T-cell (primary cell): ENCODE measurements at regions not wholly inside any gene's neighbourhood (a gene's known extent, or its start where the extent isn't known, plus 50 kb on each side); places are given as distances from the start of the nearest gene placed in this dataset.

ENCODE experiments used
- ATAC-seq, 4 experiments: fragments of 200-7000 bp in 3 of 4; fragments of 150-1000 bp in 1 of 4; cut with Tn5 transposase; replicated peaks in 1 of 4; 1 replicate in 3 of 4; 2 replicates in 1 of 4; pipeline ENCODE4 v1.10.0; 2021; ENCODE audit warnings: moderate library complexity in 3 of 4, mild to moderate bottlenecking in 2 of 4, moderate number of reproducible peaks in 1 of 4
- CTCF ChIA-PET, 2 donors: fragments of 300-600 bp; sonication (Branson Sonifier 250); formaldehyde crosslinking; loops; one replicate each; lab custom pipeline; 2022; ENCODE audit warnings: antibody characterized with exemption in 2 of 2; lab: Charles Lee
- POLR2A ChIA-PET, 2 donors: fragments of 300-600 bp; sonication (Branson Sonifier 250); formaldehyde crosslinking; loops; one replicate each; lab custom pipeline; 2022; ENCODE audit warnings: antibody characterized with exemption in 2 of 2; lab: Charles Lee
- DNase-seq, 35 experiments: peaks; one replicate each; pipeline versions ENCODE4 v3.0.0 to v3.0.0-alpha.2; 2013 to 2023
- H3K27ac ChIP-seq: one replicate; pipeline ENCODE4 v1.5.1; 2013; ENCODE audit warnings: low read length
- H3K27me3 ChIP-seq, 2 experiments: replicated peaks in 1 of 2; 1 replicate in 1 of 2; 2 replicates in 1 of 2; pipeline versions ENCODE4 v1.6.1 to v1.7.0; 2013; ENCODE audit warnings: low read length in 1 of 2, mixed read lengths in 1 of 2; ENCODE audit not compliant: control insufficient read depth in 2 of 2, insufficient read depth in 2 of 2; ENCODE audit errors: extremely low read depth in 1 of 2
- H3K36me3 ChIP-seq, 2 donors: 1 replicate in 1 of 2; 2 replicates in 1 of 2; pipeline versions ENCODE4 v1.6.1 to v1.7.0; 2013; ENCODE audit warnings: low read length in 1 of 2; ENCODE audit not compliant: control insufficient read depth in 2 of 2, insufficient read depth in 1 of 2; ENCODE audit errors: extremely low read depth in 1 of 2
- H3K4me1 ChIP-seq, 2 experiments: 1 replicate in 1 of 2; 2 replicates in 1 of 2; pipeline versions ENCODE4 v1.6.1 to v1.7.0; 2013; ENCODE audit warnings: low read length in 2 of 2, mixed read lengths in 1 of 2; ENCODE audit not compliant: insufficient read depth in 2 of 2, control insufficient read depth in 1 of 2; ENCODE audit errors: extremely low read depth in 1 of 2
- H3K4me3 ChIP-seq, 2 donors: 1 replicate in 1 of 2; 2 replicates in 1 of 2; pipeline versions ENCODE4 v1.5.1 to v1.7.0; 2013; ENCODE audit warnings: mild to moderate bottlenecking in 2 of 2, low read length in 1 of 2, moderate library complexity in 1 of 2; ENCODE audit not compliant: control insufficient read depth in 1 of 2; ENCODE audit errors: extremely low read depth in 1 of 2
- H3K9me3 ChIP-seq: 2 replicates; pipeline ENCODE4 v1.7.0; 2013
- H3K27ac Mint-ChIP-seq, 2 donors: one replicate each; pipeline ENCODE4 v1.8.0; 2020 to 2021; ENCODE audit warnings: mild to moderate bottlenecking in 2 of 2, mixed read lengths in 2 of 2
- H3K27me3 Mint-ChIP-seq, 2 donors: one replicate each; pipeline ENCODE4 v1.8.0; 2021 to 2022; ENCODE audit warnings: mixed read lengths in 2 of 2
- H3K36me3 Mint-ChIP-seq: one replicate; pipeline ENCODE4 v1.8.0; 2021; ENCODE audit warnings: mixed read lengths
- H3K4me1 Mint-ChIP-seq, 3 donors: one replicate each; pipeline ENCODE4 v1.8.0; 2020 to 2022; ENCODE audit warnings: mixed read lengths in 3 of 3, mild to moderate bottlenecking in 1 of 3
- H3K4me3 Mint-ChIP-seq, 3 donors: one replicate each; pipeline ENCODE4 v1.8.0; 2020 to 2022; ENCODE audit warnings: mild to moderate bottlenecking in 3 of 3, mixed read lengths in 3 of 3, moderate library complexity in 3 of 3
- H3K9me3 Mint-ChIP-seq, 3 donors: one replicate each; pipeline ENCODE4 v1.8.0; 2020 to 2022; ENCODE audit warnings: mixed read lengths in 3 of 3
- WGBS: methylation state at CpG from one replicate; pipeline ENCODE4 v1.1.5; 2013; ENCODE audit warnings: missing lambda C conversion rate; ENCODE audit not compliant: insufficient coverage; 5-methylcytosine and 5-hydroxymethylcytosine counted together

- CTCF ChIA-PET = interaction anchor here in 1 of 2 donors (0.6 kb wide), 1 partner anchor 1981 kb away, joined by 3 read pairs; no protein-coding TSS in a partner anchor
- H3K27ac Mint-ChIP-seq = no peak overlapping the region
Observed at GRCh38 chr2:156042895-156043294, 289.6 kb downstream of the NR4A2 start.

GRCh38 chr2:156038021-156038420, 294.5 kb downstream of the NR4A2 start:
- Histone ChIP-seq H3K36me3 (no peaks in the 10 kb centered on the region), H3K27ac (no peak overlapping the region), H3K4me3 (no peak overlapping the region), H3K4me1 (no peaks in the 10 kb centered on the region), H3K9me3 (no peaks in the 10 kb centered on the region), H3K27me3 (no peaks in the 10 kb centered on the region)
- DNase-seq (no peak), ATAC-seq (no peak)
- H3K36me3 Mint-ChIP-seq = no peaks in the 10 kb centered on the region
- WGBS = 85% methylated on average over 1 of the region's 1 CpG
- H3K4me1 Mint-ChIP-seq = no peaks in the 10 kb centered on the region
- no peak overlapping the region for H3K4me3 Mint-ChIP-seq
- H3K27me3 Mint-ChIP-seq = no peaks in the 10 kb centered on the region
- H3K9me3 Mint-ChIP-seq = peaks cover 0 to 3% (median 0%) of the 10 kb centered on the region in 3 donors
- POLR2A ChIA-PET = no interaction called here
- no peak overlapping the region for H3K27ac Mint-ChIP-seq
- CTCF ChIA-PET = no interaction called here

More at GRCh38 chr2:156042895-156043294, 289.6 kb downstream of the NR4A2 start:
- Histone ChIP-seq H3K9me3 (no peaks in the 10 kb centered on the region), H3K27me3 (peaks cover 0 to 6% of the 10 kb centered on the region in 2 experiments), H3K27ac (no peak overlapping the region), H3K36me3 (no peaks in the 10 kb centered on the region), H3K4me3 (no peak overlapping the region), H3K4me1 (no peaks in the 10 kb centered on the region)
- ATAC-seq = no peak
- Mint-ChIP-seq H3K4me3 (no peak overlapping the region), H3K4me1 (no peaks in the 10 kb centered on the region), H3K27me3 (no peaks in the 10 kb centered on the region), H3K9me3 (peaks cover 0 to 3% (median 0%) of the 10 kb centered on the region in 3 donors), H3K36me3 (no peaks in the 10 kb centered on the region)
- POLR2A ChIA-PET = no interaction called here
- no peak for DNase-seq

- peaks cover 0 to 3% (median 0%) of the 10 kb centered on the region in 3 donors for H3K9me3 Mint-ChIP-seq
- ATAC-seq (no peak), DNase-seq (no peak)
- H3K27me3 Mint-ChIP-seq = no peaks in the 10 kb centered on the region
- POLR2A ChIA-PET = no interaction called here
- H3K4me1 Mint-ChIP-seq = no peaks in the 10 kb centered on the region
- H3K36me3 Mint-ChIP-seq = no peaks in the 10 kb centered on the region
- CTCF ChIA-PET = no interaction called here
- H3K27me3 ChIP-seq = no peaks in the 10 kb centered on the region
- no peaks in the 10 kb centered on the region for H3K4me1 ChIP-seq
- H3K9me3 ChIP-seq = no peaks in the 10 kb centered on the region
- H3K36me3 ChIP-seq = no peaks in the 10 kb centered on the region
- WGBS = no CpG with 5 or more reads among the region's 1 CpG
- H3K4me3 ChIP-seq = no peak overlapping the region
- H3K27ac ChIP-seq = no peak overlapping the region
- H3K27ac Mint-ChIP-seq = no peak overlapping the region
- no peak overlapping the region for H3K4me3 Mint-ChIP-seq
Observed at GRCh38 chr2:156037482-156037881, 295.0 kb downstream of the NR4A2 start.

DNA sequence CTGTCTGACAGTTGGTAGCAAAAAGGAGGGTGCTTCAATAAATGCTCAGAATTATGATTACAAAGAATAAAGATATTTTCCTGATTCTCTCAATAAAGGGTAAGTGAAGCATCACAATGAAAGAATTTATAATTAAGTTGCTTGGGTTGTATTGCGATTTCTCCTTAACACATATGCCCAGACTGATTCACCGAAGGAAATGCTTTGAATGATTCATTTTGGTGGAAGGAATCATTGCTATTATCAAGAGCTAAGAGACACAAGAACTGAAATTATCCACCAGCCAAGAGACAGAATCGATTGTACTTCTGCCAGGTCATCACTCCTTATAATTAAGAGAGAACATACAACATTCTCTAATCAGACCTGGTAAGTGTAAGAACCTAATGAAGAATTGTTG, 301.4 kb downstream of the NR4A2 start:
- no peaks in the 10 kb centered on the region for H3K4me1 Mint-ChIP-seq
- POLR2A ChIA-PET = no interaction called here
- no peaks in the 10 kb centered on the region for H3K36me3 ChIP-seq
- no peaks in the 10 kb centered on the region for H3K27me3 Mint-ChIP-seq
- no peaks in the 10 kb centered on the region for H3K27me3 ChIP-seq
- CTCF ChIA-PET = no interaction called here
- no peaks in the 10 kb centered on the region for H3K9me3 Mint-ChIP-seq
- H3K4me3 ChIP-seq = no peak overlapping the region
- no peak overlapping the region for H3K4me3 Mint-ChIP-seq
- no peaks in the 10 kb centered on the region for H3K4me1 ChIP-seq
- no peak overlapping the region for H3K27ac ChIP-seq
- H3K9me3 ChIP-seq = no peaks in the 10 kb centered on the region
- ATAC-seq (no peak), DNase-seq (no peak)
- H3K27ac Mint-ChIP-seq = no peak overlapping the region
- no CpG with 5 or more reads among the region's 3 CpGs for WGBS
- no peaks in the 10 kb centered on the region for H3K36me3 Mint-ChIP-seq

- Mint-ChIP-seq H3K27me3 (peaks cover 0 to 7% of the 10 kb centered on the region in 2 donors), H3K4me3 (no peak overlapping the region), H3K27ac (no peak overlapping the region), H3K9me3 (no peaks in the 10 kb centered on the region), H3K36me3 (no peaks in the 10 kb centered on the region), H3K4me1 (no peaks in the 10 kb centered on the region)
- ChIA-PET POLR2A (no interaction called here), CTCF (no interaction called here)
- Histone ChIP-seq H3K27me3 (no peaks in the 10 kb centered on the region), H3K4me1 (no peaks in the 10 kb centered on the region), H3K9me3 (no peaks in the 10 kb centered on the region), H3K36me3 (no peaks in the 10 kb centered on the region), H3K27ac (no peak overlapping the region), H3K4me3 (no peak overlapping the region)
- WGBS = no CpG with 5 or more reads among the region's 2 CpGs
- DNase-seq = no peak
- no peak for ATAC-seq
Observed at GRCh38 chr2:156023229-156023869, 309.2 kb downstream of the NR4A2 start.

DNA sequence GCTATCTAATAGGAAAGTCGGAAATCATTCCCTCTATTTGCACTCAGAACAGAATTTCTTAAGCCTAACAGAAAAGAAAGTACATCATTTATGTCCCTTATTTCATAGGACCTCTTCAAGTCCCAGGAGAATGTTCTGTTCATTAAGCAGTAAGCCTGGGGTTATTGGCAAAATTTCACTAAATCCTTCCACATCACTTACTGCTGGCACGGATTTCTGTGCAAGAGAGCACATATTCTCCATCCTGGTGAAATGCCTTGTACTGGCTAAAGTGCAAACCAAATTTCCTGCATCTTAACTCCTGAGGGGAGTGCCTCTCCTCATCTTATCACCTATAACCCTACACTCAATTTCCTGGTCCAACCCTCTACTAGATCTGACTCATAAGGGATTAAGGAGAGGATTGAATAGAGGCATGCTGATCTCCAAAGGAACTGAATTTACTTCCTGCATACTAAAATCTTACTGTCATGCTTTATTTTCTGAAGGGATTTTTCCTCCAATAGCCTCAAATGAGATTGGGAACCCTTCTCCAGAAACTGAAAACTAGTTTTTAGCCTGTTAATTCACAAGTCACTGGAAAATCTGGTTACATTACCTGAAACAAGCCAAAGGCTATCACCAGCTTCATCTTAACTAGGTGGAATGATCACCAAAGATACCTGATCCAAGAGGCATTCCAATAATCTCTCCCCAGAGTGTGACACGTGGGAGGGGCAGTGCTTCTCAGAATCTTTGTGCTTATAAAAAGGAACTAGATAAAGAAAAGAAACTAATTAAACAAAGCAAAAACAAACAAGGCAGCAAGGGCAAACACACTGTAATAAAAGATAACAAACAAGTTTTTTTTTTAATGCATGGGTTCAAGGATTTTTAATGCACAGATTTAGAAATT, 311.1 kb downstream of the NR4A2 start:
- Mint-ChIP-seq H3K4me1 (no peaks in the 10 kb centered on the region), H3K36me3 (no peaks in the 10 kb centered on the region), H3K4me3 (no peak overlapping the region), H3K27me3 (peaks cover 0 to 7% of the 10 kb centered on the region in 2 donors), H3K9me3 (no peaks in the 10 kb centered on the region), H3K27ac (no peak overlapping the region)
- Histone ChIP-seq H3K9me3 (no peaks in the 10 kb centered on the region), H3K27ac (no peak overlapping the region), H3K36me3 (no peaks in the 10 kb centered on the region), H3K4me1 (no peaks in the 10 kb centered on the region), H3K4me3 (no peak overlapping the region), H3K27me3 (no peaks in the 10 kb centered on the region)
- ChIA-PET POLR2A (no interaction called here), CTCF (no interaction called here)
- 52% methylated on average over 2 of the region's 3 CpGs for WGBS
- DNase-seq (no peak), ATAC-seq (no peak)
